ENCODE measurements at regions not wholly inside any gene's neighbourhood (a gene's known extent, or its start where the extent isn't known, plus 50 kb on each side); places are given as distances from the start of the nearest gene placed in this dataset.

DNA sequence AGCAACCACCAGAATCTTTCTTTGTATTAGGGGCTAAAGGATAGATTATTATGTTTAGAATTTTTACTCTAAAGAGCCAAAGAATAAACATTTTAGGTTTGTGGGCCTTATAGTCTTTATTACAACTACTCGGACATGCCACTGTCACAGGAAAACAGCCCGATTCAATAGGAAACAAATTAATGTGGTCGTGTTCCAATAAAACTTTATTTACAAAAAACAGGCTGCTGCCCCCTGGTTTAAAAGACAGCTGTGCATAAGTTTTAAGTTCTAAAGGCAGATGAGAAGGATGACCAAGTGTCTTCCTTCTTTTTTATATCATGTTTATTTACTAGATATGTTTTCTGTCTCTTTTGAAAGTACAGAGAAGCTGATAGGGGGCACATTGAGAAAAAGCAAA, 166.5 kb downstream of the HS3ST3A1 start:
- Histone ChIP-seq H3K9me3 (replicated peaks; ENCODE audit: control insufficient read depth, insufficient read depth, low read length) (peaks cover 2% of the 10 kb centered on the region), H3K4me2 (ENCODE audit: insufficient read depth, low read length) (no peak overlapping the region), H2AFZ (ENCODE audit: low read depth, low read length) (no peak overlapping the region), H3K79me2 (ENCODE audit: control insufficient read depth, insufficient read depth, low read length) (no peaks in the 10 kb centered on the region), H3K9me1 (replicated peaks; ENCODE audit: control insufficient read depth, extremely low read depth, insufficient read depth, low read length) (no peaks in the 10 kb centered on the region), H3K4me1 (ENCODE audit: control insufficient read depth, extremely low read depth, insufficient read depth, low read length) (no peaks in the 10 kb centered on the region), H3K27ac (ENCODE audit: insufficient read depth, low read depth, low read length) (no peak overlapping the region), H4K20me1 (replicated peaks; ENCODE audit: control insufficient read depth, extremely low read depth, insufficient read depth, low read length) (no peaks in the 10 kb centered on the region), H3K4me3 (replicated peaks in 1 of 3; ENCODE audit: insufficient read depth in 1 of 3, low read depth in 1 of 3, low read length in 3 of 3) (no peak overlapping the region), H3K27me3 (ENCODE audit: control insufficient read depth in 2 of 2, insufficient read depth in 2 of 2, low read length in 2 of 2) (no peaks in the 10 kb centered on the region), H3K36me3 (ENCODE audit: control insufficient read depth in 2 of 2, extremely low read depth in 1 of 2, insufficient read depth in 2 of 2, low read length in 2 of 2) (no peaks in the 10 kb centered on the region), H3K9ac (replicated peaks; ENCODE audit: extremely low read depth, insufficient read depth, low read length) (no peak overlapping the region)
- dilution Hi-C loops (cut with MboI; ENCODE audit: extremely low pct_ligation_motif_present, low sequenced_read_pairs), result no loop called here
- BruUV-seq (replicated peaks), result no TSS peak
- DNase-seq (ENCODE audit: low read depth, low spot score) (no peak), FAIRE-seq (no peak)
- intact Hi-C loops (cut with micrococcal nuclease), result no loop called here
- TF ChIP-seq FOS (IDR thresholded peaks at IDR 0.05; ENCODE audit: borderline replicate concordance, insufficient read depth, low read length), result no peak
- ChIA-PET CTCF (no interaction called here), POLR2A (no interaction called here)

DNA sequence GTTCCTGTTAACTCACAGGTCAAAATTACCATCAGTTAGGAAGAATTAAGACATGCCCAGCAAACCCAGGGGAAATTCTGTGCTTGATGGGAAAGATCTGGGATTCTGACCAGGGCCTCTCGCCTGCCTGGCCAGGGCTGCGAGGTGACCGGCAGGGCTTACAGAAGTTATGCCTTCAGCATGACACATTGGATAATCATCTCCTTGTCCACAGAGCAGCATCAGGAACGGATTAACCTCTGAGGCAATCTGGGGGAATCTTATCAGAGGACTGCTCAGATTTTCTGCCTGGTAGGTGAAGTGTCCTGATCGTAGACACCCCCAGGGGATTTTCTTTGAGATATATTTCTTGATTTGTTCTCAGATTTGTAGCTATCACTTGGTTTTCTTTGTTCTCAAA, 172.5 kb downstream of the HS3ST3A1 start:
- Histone ChIP-seq H3K9me1 (replicated peaks; ENCODE audit: control insufficient read depth, extremely low read depth, insufficient read depth, low read length) (no peaks in the 10 kb centered on the region), H3K4me3 (replicated peaks in 1 of 3; ENCODE audit: insufficient read depth in 1 of 3, low read depth in 1 of 3, low read length in 3 of 3) (no peak overlapping the region), H3K79me2 (ENCODE audit: control insufficient read depth, insufficient read depth, low read length) (no peaks in the 10 kb centered on the region), H3K27ac (ENCODE audit: insufficient read depth, low read depth, low read length) (no peak overlapping the region), H3K9me3 (replicated peaks; ENCODE audit: control insufficient read depth, insufficient read depth, low read length) (peaks cover 7% of the 10 kb centered on the region), H3K4me1 (ENCODE audit: control insufficient read depth, extremely low read depth, insufficient read depth, low read length) (no peaks in the 10 kb centered on the region), H4K20me1 (replicated peaks; ENCODE audit: control insufficient read depth, extremely low read depth, insufficient read depth, low read length) (no peaks in the 10 kb centered on the region), H3K9ac (replicated peaks; ENCODE audit: extremely low read depth, insufficient read depth, low read length) (no peak overlapping the region), H3K27me3 (ENCODE audit: control insufficient read depth in 2 of 2, insufficient read depth in 2 of 2, low read length in 2 of 2) (no peaks in the 10 kb centered on the region), H2AFZ (ENCODE audit: low read depth, low read length) (no peak overlapping the region), H3K36me3 (ENCODE audit: control insufficient read depth in 2 of 2, extremely low read depth in 1 of 2, insufficient read depth in 2 of 2, low read length in 2 of 2) (no peaks in the 10 kb centered on the region), H3K4me2 (ENCODE audit: insufficient read depth, low read length) (no peak overlapping the region)
- dilution Hi-C loops (cut with MboI; ENCODE audit: extremely low pct_ligation_motif_present, low sequenced_read_pairs), result no loop called here
- CTCF ChIA-PET, result no interaction called here
- FAIRE-seq (no peak), DNase-seq (ENCODE audit: low read depth, low spot score) (no peak)
- POLR2A ChIA-PET, result no interaction called here
- intact Hi-C loops (cut with micrococcal nuclease), result no loop called here
- TF ChIP-seq GATA2 (IDR thresholded peaks at IDR 0.05; ENCODE audit: insufficient read depth, insufficient read length, low read depth, low read length) (no peak), JUN (IDR thresholded peaks at IDR 0.05; ENCODE audit: borderline replicate concordance, insufficient read depth, insufficient read length, low read depth) (no peak), POLR2AphosphoS5 (IDR thresholded peaks at IDR 0.05; ENCODE audit: insufficient read depth, low read depth, low read length) (no peak), FOS (IDR thresholded peaks at IDR 0.05; ENCODE audit: borderline replicate concordance, insufficient read depth, low read length) (no peak), EZH2 (IDR thresholded peaks at IDR 0.05; ENCODE audit: borderline replicate concordance, low read depth, low read length, severe bottlenecking) (no peak), POLR2A (IDR thresholded peaks at IDR 0.05; ENCODE audit: low read depth, low read length) (no peak), MYC (IDR thresholded peaks at IDR 0.05; ENCODE audit: low read depth, low read length) (no peak)
- TF ChIP-seq, protein P1, sequence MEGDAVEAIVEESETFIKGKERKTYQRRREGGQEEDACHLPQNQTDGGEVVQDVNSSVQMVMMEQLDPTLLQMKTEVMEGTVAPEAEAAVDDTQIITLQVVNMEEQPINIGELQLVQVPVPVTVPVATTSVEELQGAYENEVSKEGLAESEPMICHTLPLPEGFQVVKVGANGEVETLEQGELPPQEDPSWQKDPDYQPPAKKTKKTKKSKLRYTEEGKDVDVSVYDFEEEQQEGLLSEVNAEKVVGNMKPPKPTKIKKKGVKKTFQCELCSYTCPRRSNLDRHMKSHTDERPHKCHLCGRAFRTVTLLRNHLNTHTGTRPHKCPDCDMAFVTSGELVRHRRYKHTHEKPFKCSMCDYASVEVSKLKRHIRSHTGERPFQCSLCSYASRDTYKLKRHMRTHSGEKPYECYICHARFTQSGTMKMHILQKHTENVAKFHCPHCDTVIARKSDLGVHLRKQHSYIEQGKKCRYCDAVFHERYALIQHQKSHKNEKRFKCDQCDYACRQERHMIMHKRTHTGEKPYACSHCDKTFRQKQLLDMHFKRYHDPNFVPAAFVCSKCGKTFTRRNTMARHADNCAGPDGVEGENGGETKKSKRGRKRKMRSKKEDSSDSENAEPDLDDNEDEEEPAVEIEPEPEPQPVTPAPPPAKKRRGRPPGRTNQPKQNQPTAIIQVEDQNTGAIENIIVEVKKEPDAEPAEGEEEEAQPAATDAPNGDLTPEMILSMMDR (IDR thresholded peaks at IDR 0.05; ENCODE audit: extremely low read depth in 1 of 2, insufficient read depth in 1 of 2, low read depth in 1 of 2, low read length in 2 of 2), result no peak
- TF ChIP-seq, protein P2, sequence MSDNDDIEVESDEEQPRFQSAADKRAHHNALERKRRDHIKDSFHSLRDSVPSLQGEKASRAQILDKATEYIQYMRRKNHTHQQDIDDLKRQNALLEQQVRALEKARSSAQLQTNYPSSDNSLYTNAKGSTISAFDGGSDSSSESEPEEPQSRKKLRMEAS (IDR thresholded peaks at IDR 0.05; ENCODE audit: insufficient read depth, insufficient read length), result no peak
- no TSS peak for BruUV-seq (replicated peaks)

Data from endothelial cell of umbilical vein (primary cell).